Loucy (cell line): ENCODE measurements at regions not wholly inside any gene's neighbourhood (a gene's known extent, or its start where the extent isn't known, plus 50 kb on each side); places are given as distances from the start of the nearest gene placed in this dataset.

ENCODE experiments used
- H2AFZ ChIP-seq: fragments of 200-600 bp; sonication (generic); 2 replicates; pipeline ENCODE4 v1.6.0; 2016; ENCODE audit warnings: antibody characterized with exemption, mild to moderate bottlenecking, low read length, moderate library complexity
- H3F3A ChIP-seq: fragments of 200-600 bp; 2 replicates; pipeline ENCODE4 v1.6.0; 2016; ENCODE audit warnings: antibody characterized with exemption, low read depth, mild to moderate bottlenecking
- H3K27me3 ChIP-seq: fragments of 200-600 bp; sonication (generic); 2 replicates; pipeline ENCODE4 v1.6.1; 2014; ENCODE audit warnings: low read length, mild to moderate bottlenecking; ENCODE audit not compliant: insufficient read depth, poor library complexity, severe bottlenecking
- H3K36me3 ChIP-seq: fragments of 200-600 bp; sonication (generic); 2 replicates; pipeline ENCODE4 v1.6.1; 2016; ENCODE audit warnings: low read length; ENCODE audit not compliant: insufficient read depth
- H3K4me1 ChIP-seq: fragments of 200-600 bp; sonication (generic); 2 replicates; pipeline ENCODE4 v1.5.1; 2014; ENCODE audit warnings: low read length, mild to moderate bottlenecking; ENCODE audit not compliant: insufficient read depth, poor library complexity, severe bottlenecking
- H3K4me2 ChIP-seq: fragments of 200-600 bp; sonication (generic); 2 replicates; pipeline ENCODE4 v1.6.0; 2014; ENCODE audit warnings: antibody characterized with exemption, low read length, low read depth, mild to moderate bottlenecking; ENCODE audit not compliant: poor library complexity, severe bottlenecking
- H3K4me3 ChIP-seq: fragments of 200-600 bp; sonication (generic); 2 replicates; pipeline ENCODE4 v1.5.1; 2014; ENCODE audit warnings: low read length, mild to moderate bottlenecking, mixed read lengths; ENCODE audit not compliant: poor library complexity, severe bottlenecking
- H3K79me2 ChIP-seq: fragments of 200-600 bp; sonication (generic); 2 replicates; pipeline ENCODE4 v1.6.1; 2014; ENCODE audit warnings: low read length; ENCODE audit not compliant: insufficient read depth
- H3K9ac ChIP-seq: fragments of 200-600 bp; sonication (generic); 2 replicates; pipeline ENCODE4 v1.6.0; 2014; ENCODE audit warnings: mild to moderate bottlenecking, low read depth, low read length, moderate library complexity; ENCODE audit not compliant: poor library complexity, severe bottlenecking
- H3K9me2 ChIP-seq: fragments of 200-600 bp; sonication (generic); replicated peaks from 2 replicates; pipeline ENCODE4 v1.6.1; 2016; ENCODE audit warnings: low read depth, low read length, mixed read lengths
- H3K9me3 ChIP-seq: fragments of 200-600 bp; sonication (generic); 2 replicates; pipeline ENCODE4 v1.6.1; 2014; ENCODE audit warnings: mild to moderate bottlenecking, antibody characterized with exemption, low read length, low read depth; ENCODE audit not compliant: insufficient read depth
- H4K20me1 ChIP-seq: fragments of 200-600 bp; sonication (generic); 2 replicates; pipeline ENCODE4 v1.6.0; 2014; ENCODE audit warnings: antibody characterized with exemption, low read length, mild to moderate bottlenecking; ENCODE audit not compliant: insufficient read depth, poor library complexity, severe bottlenecking
- CTCF ChIP-seq: fragments of 200-600 bp; sonication (generic); conservative IDR thresholded peaks from 2 replicates; pipeline ENCODE4 v1.5.1; 2014; ENCODE audit warnings: mild to moderate bottlenecking, antibody characterized with exemption, low read length
- EZH2phosphoT487 ChIP-seq: fragments of 200-600 bp; IDR thresholded peaks from 2 replicates; pipeline ENCODE4 v1.6.1; 2018; ENCODE audit warnings: antibody characterized with exemption, mild to moderate bottlenecking, moderate library complexity, borderline replicate concordance

GRCh38 chr3:95539950-95540483, 1274.4 kb upstream of the EPHA6 start:
- H3F3A ChIP-seq = no peaks in the 10 kb centered on the region
- no peaks in the 10 kb centered on the region for H3K27me3 ChIP-seq
- H3K4me3 ChIP-seq = no peak overlapping the region
- H3K9me3 ChIP-seq = no peaks in the 10 kb centered on the region
- H3K4me1 ChIP-seq = no peaks in the 10 kb centered on the region
- no peak overlapping the region for H2AFZ ChIP-seq
- H4K20me1 ChIP-seq = no peaks in the 10 kb centered on the region
- H3K9ac ChIP-seq = no peak overlapping the region
- no peak overlapping the region for H3K4me2 ChIP-seq
- H3K9me2 ChIP-seq = no peaks in the 10 kb centered on the region
- H3K36me3 ChIP-seq = no peaks in the 10 kb centered on the region
- TF ChIP-seq EZH2phosphoT487 = no peak
- no peak for TF ChIP-seq CTCF
- no peaks in the 10 kb centered on the region for H3K79me2 ChIP-seq

- no peaks in the 10 kb centered on the region for H3K79me2 ChIP-seq
- H3K4me3 ChIP-seq = no peak overlapping the region
- no peaks in the 10 kb centered on the region for H3K4me1 ChIP-seq
- H3K4me2 ChIP-seq = no peak overlapping the region
- H3K9me2 ChIP-seq = no peaks in the 10 kb centered on the region
- H4K20me1 ChIP-seq = no peaks in the 10 kb centered on the region
- H3F3A ChIP-seq = no peaks in the 10 kb centered on the region
- no peaks in the 10 kb centered on the region for H3K9me3 ChIP-seq
- H2AFZ ChIP-seq = no peak overlapping the region
- TF ChIP-seq EZH2phosphoT487 (no peak), CTCF (no peak)
- no peaks in the 10 kb centered on the region for H3K36me3 ChIP-seq
- no peak overlapping the region for H3K9ac ChIP-seq
- no peaks in the 10 kb centered on the region for H3K27me3 ChIP-seq
These were observed 1248.9 kb upstream of the EPHA6 start for GRCh38 chr3:95565502-95565901.

GRCh38 chr3:95567346-95567745, 1247.0 kb upstream of the EPHA6 start:
- H3K9me2 ChIP-seq = no peaks in the 10 kb centered on the region
- H3K36me3 ChIP-seq = no peaks in the 10 kb centered on the region
- H3K9me3 ChIP-seq = no peaks in the 10 kb centered on the region
- no peaks in the 10 kb centered on the region for H3K4me1 ChIP-seq
- H3K4me2 ChIP-seq = no peak overlapping the region
- H3K4me3 ChIP-seq = no peak overlapping the region
- no peak for TF ChIP-seq CTCF
- no peak for TF ChIP-seq EZH2phosphoT487
- no peaks in the 10 kb centered on the region for H3K27me3 ChIP-seq
- no peaks in the 10 kb centered on the region for H3F3A ChIP-seq
- no peak overlapping the region for H2AFZ ChIP-seq
- H4K20me1 ChIP-seq = no peaks in the 10 kb centered on the region
- H3K79me2 ChIP-seq = no peaks in the 10 kb centered on the region
- no peak overlapping the region for H3K9ac ChIP-seq
